NCI-H1436 (cell line): ENCODE measurements at regions not wholly inside any gene's neighbourhood (a gene's known extent, or its start where the extent isn't known, plus 50 kb on each side); places are given as distances from the start of the nearest gene placed in this dataset.
A peak's percentile ranks its signal among the peaks of the same experiment; 100 is the strongest.

Source experiments
- DNase-seq: peaks from one replicate; lab custom pipeline; 2025; lab: John Stamatoyannopoulos, UW

GRCh38 chr3:72109327-72110259 lies 324.6 kb upstream of the PROK2 start:
- no peak for DNase-seq

- no peak for DNase-seq
Measured at GRCh38 chr3:72105306-72105705, 320.4 kb upstream of the PROK2 start.

- DNase-seq = no peak
Measured at GRCh38 chr3:72102112-72102616, 317.2 kb upstream of the PROK2 start.

GRCh38 chr3:72101494-72101893 lies 316.5 kb upstream of the PROK2 start:
- no peak for DNase-seq

- DNase-seq = peak; percentile 73
Measured at GRCh38 chr3:72100601-72101187, 315.7 kb upstream of the PROK2 start.

GRCh38 chr3:72100080-72100511 lies 315.1 kb upstream of the PROK2 start:
- no peak for DNase-seq

- no peak for DNase-seq
Measured at GRCh38 chr3:72099326-72100079, 314.6 kb upstream of the PROK2 start.

- DNase-seq = no peak
Measured at GRCh38 chr3:72097053-72097452, 312.1 kb upstream of the PROK2 start.

GRCh38 chr3:72095521-72095920 lies 310.6 kb upstream of the PROK2 start:
- DNase-seq = no peak

GRCh38 chr3:72093992-72094334 lies 309.0 kb upstream of the PROK2 start:
- no peak for DNase-seq

GRCh38 chr3:72093270-72093991 lies 308.5 kb upstream of the PROK2 start:
- no peak for DNase-seq

- no peak for DNase-seq
Measured at GRCh38 chr3:72092778-72093177, 307.8 kb upstream of the PROK2 start.

GRCh38 chr3:72088486-72089025 lies 303.6 kb upstream of the PROK2 start:
- DNase-seq = no peak

- no peak for DNase-seq
Measured at GRCh38 chr3:72087420-72087819, 302.5 kb upstream of the PROK2 start.

GRCh38 chr3:72086743-72087087 lies 301.8 kb upstream of the PROK2 start:
- no peak for DNase-seq

- DNase-seq = no peak
Measured at GRCh38 chr3:72086042-72086742, 301.2 kb upstream of the PROK2 start.

- DNase-seq = no peak
Measured at GRCh38 chr3:72085036-72085435, 300.1 kb upstream of the PROK2 start.

GRCh38 chr3:72082776-72083462 lies 298.0 kb upstream of the PROK2 start:
- no peak for DNase-seq

- no peak for DNase-seq
Measured at GRCh38 chr3:72082186-72082715, 297.3 kb upstream of the PROK2 start.

- DNase-seq = no peak
Measured at GRCh38 chr3:72081471-72082185, 296.7 kb upstream of the PROK2 start.
